H1 (cell line): ENCODE measurements at regions not wholly inside any gene's neighbourhood (a gene's known extent, or its start where the extent isn't known, plus 50 kb on each side); places are given as distances from the start of the nearest gene placed in this dataset.

ENCODE experiments used
- CTCF ChIA-PET: fragments of 300-600 bp; sonication (Branson Sonifier 250); formaldehyde crosslinking; loops from one replicate; lab custom pipeline; 2021; ENCODE audit not compliant: partially characterized antibody; lab: Charles Lee
- POLR2A ChIA-PET: fragments of 300-600 bp; sonication (Branson Sonifier 250); formaldehyde crosslinking; loops from one replicate; lab custom pipeline; 2021; ENCODE audit warnings: inconsistent platforms; ENCODE audit not compliant: partially characterized antibody; lab: Charles Lee
- DNase-seq, 2 experiments: peaks; one replicate each; pipeline versions ENCODE4 v3.0.0 to v3.0.0-alpha.2; 2010 to 2022; ENCODE audit warnings: low spot score in 2 of 2, low read depth in 1 of 2, mixed read lengths in 1 of 2
- FAIRE-seq: peaks from 2 replicates; lab custom pipeline; 2011; peaks lifted over from hg19 to GRCh38; lab: Jason Lieb, UNC
- H2AFZ ChIP-seq: 2 replicates; pipeline ENCODE4 v1.8.1; 2012; ENCODE audit warnings: low read length, inconsistent platforms
- H2AK5ac ChIP-seq: 2 replicates; pipeline ENCODE4 v1.6.1; 2013; ENCODE audit warnings: low read depth, low read length
- H2BK120ac ChIP-seq: replicated peaks from 2 replicates; pipeline ENCODE3; 2013; ENCODE audit warnings: low read depth, low read length, inconsistent platforms
- H2BK12ac ChIP-seq: 2 replicates; pipeline ENCODE4 v1.6.1; 2013; ENCODE audit warnings: low read depth, low read length
- H2BK15ac ChIP-seq: 2 replicates; pipeline ENCODE4 v1.6.1; 2013; ENCODE audit warnings: low read length
- H2BK20ac ChIP-seq: 2 replicates; pipeline ENCODE4 v1.6.1; 2013; ENCODE audit warnings: low read length
- H2BK5ac ChIP-seq: 2 replicates; pipeline ENCODE4 v1.6.1; 2013; ENCODE audit warnings: low read depth, low read length
- H3K14ac ChIP-seq: 2 replicates; pipeline ENCODE4 v1.6.1; 2013; ENCODE audit warnings: inconsistent platforms; ENCODE audit not compliant: insufficient read length
- H3K18ac ChIP-seq: 2 replicates; pipeline ENCODE4 v1.6.1; 2013; ENCODE audit warnings: low read length; ENCODE audit errors: extremely low read depth
- H3K23ac ChIP-seq: 2 replicates; pipeline ENCODE4 v1.6.1; 2013; ENCODE audit warnings: inconsistent platforms; ENCODE audit not compliant: insufficient read length
- H3K23me2 ChIP-seq: 2 replicates; pipeline ENCODE4 v1.6.1; 2013; ENCODE audit warnings: low read depth, low read length
- H3K27ac ChIP-seq: 2 replicates; pipeline ENCODE4 v1.6.1; 2011; ENCODE audit warnings: low read depth, low read length, inconsistent platforms
- H3K27me3 ChIP-seq, 4 experiments: replicated peaks in 1 of 4; 1 replicate in 1 of 4; 2 replicates in 3 of 4; pipeline versions ENCODE4 v1.6.1 to v1.8.1; 2011 to 2013; ENCODE audit warnings: low read length in 3 of 4, mild to moderate bottlenecking in 3 of 4, inconsistent platforms in 2 of 4, mixed read lengths in 2 of 4, moderate library complexity in 1 of 4; ENCODE audit not compliant: control insufficient read depth in 3 of 4, insufficient read depth in 3 of 4; ENCODE audit errors: extremely low read depth in 1 of 4
- H3K36me3 ChIP-seq, 4 experiments: 2 replicates each; pipeline versions ENCODE4 v1.6.1 to v1.8.1; 2011 to 2013; ENCODE audit warnings: mild to moderate bottlenecking in 4 of 4, low read length in 3 of 4, moderate library complexity in 2 of 4, control low read depth in 1 of 4, inconsistent platforms in 1 of 4; ENCODE audit not compliant: insufficient read depth in 4 of 4, control insufficient read depth in 2 of 4
- H3K4ac ChIP-seq: replicated peaks from 2 replicates; pipeline ENCODE3; 2013; ENCODE audit warnings: low read length, low read depth, mixed read lengths, inconsistent platforms; ENCODE audit not compliant: insufficient read length
- H3K4me1 ChIP-seq, 4 experiments: replicated peaks in 1 of 4; 1 replicate in 1 of 4; 2 replicates in 3 of 4; pipeline versions ENCODE4 v1.6.1 to v1.8.1; 2011 to 2013; ENCODE audit warnings: low read length in 3 of 4, inconsistent platforms in 2 of 4, mixed read lengths in 1 of 4; ENCODE audit not compliant: insufficient read depth in 4 of 4, control insufficient read depth in 3 of 4
- H3K4me2 ChIP-seq, 2 experiments: 2 replicates each; pipeline versions ENCODE4 v1.6.1 to v1.8.1; 2011 to 2013; ENCODE audit warnings: low read depth in 2 of 2, low read length in 2 of 2, control low read depth in 1 of 2, inconsistent platforms in 1 of 2, mild to moderate bottlenecking in 1 of 2; ENCODE audit not compliant: insufficient read depth in 1 of 2
- H3K4me3 ChIP-seq, 4 experiments: fragments of 200-600, 300-600 bp in 1 of 4; sonication (generic), shearing (Covaris generic), sonication (Bioruptor Twin) in 1 of 4; 2 replicates each; pipeline versions ENCODE4 v1.5.1 to v1.8.1; 2011 to 2016; ENCODE audit warnings: low read length in 4 of 4, low read depth in 3 of 4, control low read depth in 2 of 4, inconsistent platforms in 2 of 4, mild to moderate bottlenecking in 2 of 4, mixed read lengths in 1 of 4, moderate library complexity in 1 of 4; ENCODE audit not compliant: insufficient read depth in 2 of 4; ENCODE audit errors: extremely low read depth in 1 of 4
- H3K56ac ChIP-seq: replicated peaks from 2 replicates; pipeline ENCODE3; 2013; ENCODE audit warnings: low read depth, mild to moderate bottlenecking, mixed read lengths, low read length, inconsistent platforms; ENCODE audit not compliant: insufficient read length
- H3K79me1 ChIP-seq: 2 replicates; pipeline ENCODE4 v1.6.1; 2013; ENCODE audit warnings: low read depth, low read length, control low read depth
- H3K79me2 ChIP-seq, 2 experiments: 2 replicates each; pipeline versions ENCODE4 v1.6.1 to v1.8.1; 2012 to 2013; ENCODE audit warnings: low read length in 2 of 2, mild to moderate bottlenecking in 2 of 2, inconsistent platforms in 1 of 2; ENCODE audit not compliant: insufficient read depth in 2 of 2, control insufficient read depth in 1 of 2
- H3K9ac ChIP-seq, 4 experiments: replicated peaks in 1 of 4; 1 replicate in 1 of 4; 2 replicates in 3 of 4; pipeline versions ENCODE4 v1.6.1 to v1.8.1; 2011 to 2013; ENCODE audit warnings: low read depth in 3 of 4, low read length in 3 of 4, control low read depth in 2 of 4, mild to moderate bottlenecking in 2 of 4, moderate library complexity in 2 of 4, inconsistent platforms in 1 of 4; ENCODE audit errors: extremely low read depth in 1 of 4
- H3K9me3 ChIP-seq, 2 experiments: 2 replicates each; pipeline versions ENCODE4 v1.6.1 to v1.8.1; 2012 to 2013; ENCODE audit warnings: mild to moderate bottlenecking in 2 of 2, moderate library complexity in 2 of 2, control low read depth in 1 of 2, inconsistent platforms in 1 of 2, low read depth in 1 of 2, low read length in 1 of 2, mixed read lengths in 1 of 2; ENCODE audit not compliant: insufficient read depth in 2 of 2
- H4K20me1 ChIP-seq, 2 experiments: replicated peaks in 1 of 2; 2 replicates each; pipeline versions ENCODE3 to v1.8.1; 2011 to 2013; ENCODE audit warnings: inconsistent platforms in 2 of 2, low read length in 2 of 2, mild to moderate bottlenecking in 1 of 2; ENCODE audit not compliant: insufficient read depth in 2 of 2, control insufficient read depth in 1 of 2
- H4K5ac ChIP-seq: 2 replicates; pipeline ENCODE4 v1.6.1; 2013; ENCODE audit warnings: low read length, low read depth, mixed read lengths, inconsistent platforms; ENCODE audit not compliant: insufficient read length
- H4K8ac ChIP-seq: 2 replicates; pipeline ENCODE4 v1.8.0; 2013; ENCODE audit warnings: mild to moderate bottlenecking, moderate library complexity, low read length, inconsistent platforms; ENCODE audit not compliant: insufficient read depth; ENCODE audit errors: extremely low read depth
- H4K91ac ChIP-seq: replicated peaks from 2 replicates; pipeline ENCODE3; 2013; ENCODE audit warnings: low read length, mixed read lengths, inconsistent platforms; ENCODE audit not compliant: insufficient read length
- BACH1 ChIP-seq: IDR thresholded peaks from 2 replicates; pipeline ENCODE4 v1.6.1; 2012; ENCODE audit warnings: low read length, improper control_type of control experiment
- CBX5 ChIP-seq: fragments of 300-800, 300-1000 bp; sonication (generic); IDR thresholded peaks from 2 replicates; pipeline ENCODE4 v1.7.1; 2016; ENCODE audit warnings: antibody characterized with exemption, low read length, low read depth
- CEBPB ChIP-seq: IDR thresholded peaks from 2 replicates; pipeline ENCODE4 v1.6.1; 2012; ENCODE audit warnings: low read depth, low read length
- CHD2 ChIP-seq: IDR thresholded peaks from 2 replicates; pipeline ENCODE4 v1.6.1; 2012; ENCODE audit warnings: low read length, improper control_type of control experiment
- CREB1 ChIP-seq: IDR thresholded peaks from 2 replicates; pipeline ENCODE4 v1.6.1; 2012; ENCODE audit warnings: inconsistent platforms
- EGR1 ChIP-seq: IDR thresholded peaks from 2 replicates; pipeline ENCODE4 v1.6.1; 2011; ENCODE audit warnings: low read depth, low read length, borderline replicate concordance
- JUN ChIP-seq: IDR thresholded peaks from 2 replicates; pipeline ENCODE4 v1.6.1; 2011; ENCODE audit warnings: low read depth, mild to moderate bottlenecking, improper control_type of control experiment, low read length
- MAFK ChIP-seq: IDR thresholded peaks from 2 replicates; pipeline ENCODE4 v1.6.1; 2012; ENCODE audit warnings: low read depth, mild to moderate bottlenecking, improper control_type of control experiment, low read length
- POU5F1 ChIP-seq: IDR thresholded peaks from 2 replicates; pipeline ENCODE4 v1.6.1; 2011; ENCODE audit warnings: low read depth, mild to moderate bottlenecking, low read length, moderate library complexity
- RXRA ChIP-seq: IDR thresholded peaks from 2 replicates; pipeline ENCODE4 v1.6.1; 2011; ENCODE audit warnings: low read depth, mild to moderate bottlenecking, low read length, moderate library complexity; ENCODE audit not compliant: insufficient read depth
- SIRT6 ChIP-seq: IDR thresholded peaks from one replicate; pipeline ENCODE4 v1.7.1; 2012; ENCODE audit warnings: low read length, inconsistent platforms
- TEAD4 ChIP-seq: IDR thresholded peaks from 2 replicates; pipeline ENCODE4 v1.6.1; 2012; ENCODE audit warnings: low read depth, low read length, inconsistent platforms, mixed read lengths
- WGBS, 2 experiments: shearing (Covaris generic) in 1 of 2; methylation state at CpG; one replicate each; pipeline versions ENCODE4 v1.1.6 to v1.1.7; 2013 to 2015; ENCODE audit warnings: low lambda C conversion rate in 2 of 2, mixed read lengths in 2 of 2, inconsistent platforms in 1 of 2, low coverage in 1 of 2, missing lambda C conversion rate in 1 of 2; ENCODE audit not compliant: insufficient replicate concordance in 2 of 2, insufficient coverage in 1 of 2, insufficient read length in 1 of 2; ENCODE audit errors: extremely low coverage in 1 of 2, missing lambda C conversion rate in 1 of 2; 5-methylcytosine and 5-hydroxymethylcytosine counted together
- TF ChIP-seq, protein P1 (sequence below): IDR thresholded peaks from 2 replicates; pipeline ENCODE4 v1.6.1; 2012; ENCODE audit warnings: low read length, inconsistent platforms
- TF ChIP-seq, protein P2 (sequence below): IDR thresholded peaks from 2 replicates; pipeline ENCODE4 v1.6.1; 2012; ENCODE audit warnings: inconsistent platforms

DNA sequence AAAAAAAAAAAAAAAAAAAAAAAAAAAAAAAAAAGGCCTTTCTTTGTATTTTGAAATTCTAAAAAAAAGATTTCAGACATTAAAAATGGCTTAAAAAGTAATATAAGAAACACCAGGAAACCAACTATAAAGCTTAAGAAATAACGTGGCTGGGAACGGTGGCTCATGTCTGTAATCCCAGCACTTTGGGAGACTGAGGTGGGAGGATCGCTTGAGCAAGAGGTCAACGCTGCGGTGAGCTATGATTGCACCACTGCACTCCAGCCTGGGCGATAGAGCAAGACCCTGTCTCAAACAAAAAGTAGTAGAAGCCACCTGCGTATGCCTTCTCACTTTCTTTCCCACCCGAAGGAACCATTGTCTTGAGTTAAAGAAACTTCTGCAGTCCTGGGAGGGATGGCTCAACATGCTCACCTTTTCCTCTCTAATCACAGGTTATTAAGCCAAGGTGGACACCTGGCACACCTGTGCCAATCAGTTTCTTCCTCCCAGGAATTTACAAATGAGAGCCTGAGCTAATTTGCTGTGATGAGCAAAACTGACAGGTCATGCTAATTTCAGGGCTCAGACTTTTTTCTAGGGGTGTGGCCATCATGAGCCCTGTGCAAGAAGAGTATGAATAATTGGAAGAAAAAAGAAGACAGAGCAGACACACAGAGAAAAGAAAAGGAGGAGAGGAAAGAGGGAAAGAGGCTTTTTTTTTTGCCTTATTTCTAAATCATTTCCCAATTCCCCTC, 72.0 kb upstream of the PARD3 start:
- H2AK5ac ChIP-seq: no peak overlapping the region
- no peaks in the 10 kb centered on the region for H3K23me2 ChIP-seq
- no peak overlapping the region for H2AFZ ChIP-seq
- H3K79me2 ChIP-seq: no peaks in the 10 kb centered on the region
- H3K4me1 ChIP-seq: no peaks in the 10 kb centered on the region
- no peak overlapping the region for H4K8ac ChIP-seq
- H2BK20ac ChIP-seq: no peak overlapping the region
- no peak overlapping the region for H2BK15ac ChIP-seq
- H3K4me3 ChIP-seq: no peak overlapping the region
- H3K4me2 ChIP-seq: no peak overlapping the region
- H3K27ac ChIP-seq: no peak overlapping the region
- no peak overlapping the region for H3K56ac ChIP-seq
- no peak overlapping the region for H3K9ac ChIP-seq
- no peak overlapping the region for H2BK5ac ChIP-seq
- H4K20me1 ChIP-seq: no peaks in the 10 kb centered on the region
- H3K18ac ChIP-seq: no peak overlapping the region
- POLR2A ChIA-PET: no interaction called here
- no peak overlapping the region for H4K91ac ChIP-seq
- no peak overlapping the region for H3K4ac ChIP-seq
- H3K36me3 ChIP-seq: no peaks in the 10 kb centered on the region
- H3K23ac ChIP-seq: no peak overlapping the region
- no peak overlapping the region for H2BK12ac ChIP-seq
- CTCF ChIA-PET: no interaction called here
- FAIRE-seq (no peak), DNase-seq (no peak)
- no peaks in the 10 kb centered on the region for H3K27me3 ChIP-seq
- no peaks in the 10 kb centered on the region for H3K79me1 ChIP-seq
- no peaks in the 10 kb centered on the region for H3K9me3 ChIP-seq
- no peak overlapping the region for H3K14ac ChIP-seq
- no peak overlapping the region for H4K5ac ChIP-seq
- WGBS, 2 experiments: 92% methylated on average over 8 of the region's 8 CpGs; no CpG with 5 or more reads in 1 of the 2 experiments
- no peak overlapping the region for H2BK120ac ChIP-seq
- TF ChIP-seq, protein P1, sequence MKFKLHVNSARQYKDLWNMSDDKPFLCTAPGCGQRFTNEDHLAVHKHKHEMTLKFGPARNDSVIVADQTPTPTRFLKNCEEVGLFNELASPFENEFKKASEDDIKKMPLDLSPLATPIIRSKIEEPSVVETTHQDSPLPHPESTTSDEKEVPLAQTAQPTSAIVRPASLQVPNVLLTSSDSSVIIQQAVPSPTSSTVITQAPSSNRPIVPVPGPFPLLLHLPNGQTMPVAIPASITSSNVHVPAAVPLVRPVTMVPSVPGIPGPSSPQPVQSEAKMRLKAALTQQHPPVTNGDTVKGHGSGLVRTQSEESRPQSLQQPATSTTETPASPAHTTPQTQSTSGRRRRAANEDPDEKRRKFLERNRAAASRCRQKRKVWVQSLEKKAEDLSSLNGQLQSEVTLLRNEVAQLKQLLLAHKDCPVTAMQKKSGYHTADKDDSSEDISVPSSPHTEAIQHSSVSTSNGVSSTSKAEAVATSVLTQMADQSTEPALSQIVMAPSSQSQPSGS: no peak
- TF ChIP-seq CREB1: no peak
- TF ChIP-seq, protein P2, sequence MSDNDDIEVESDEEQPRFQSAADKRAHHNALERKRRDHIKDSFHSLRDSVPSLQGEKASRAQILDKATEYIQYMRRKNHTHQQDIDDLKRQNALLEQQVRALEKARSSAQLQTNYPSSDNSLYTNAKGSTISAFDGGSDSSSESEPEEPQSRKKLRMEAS: no peak
- no peak for TF ChIP-seq MAFK
- no peak for TF ChIP-seq CHD2
- TF ChIP-seq TEAD4: no peak
- no peak for TF ChIP-seq BACH1
- TF ChIP-seq POU5F1: no peak
- no peak for TF ChIP-seq CBX5
- no peak for TF ChIP-seq JUN
- TF ChIP-seq EGR1: no peak
- TF ChIP-seq RXRA: no peak
- TF ChIP-seq SIRT6: no peak
- TF ChIP-seq CEBPB: no peak
